KMS-11 (cell line): ENCODE measurements at regions not wholly inside any gene's neighbourhood (a gene's known extent, or its start where the extent isn't known, plus 50 kb on each side); places are given as distances from the start of the nearest gene placed in this dataset.

ENCODE experiments used
- H2AFZ ChIP-seq: fragments of 200-600 bp; sonication (generic); 2 replicates; pipeline ENCODE4 v1.6.1; 2016; ENCODE audit warnings: antibody characterized with exemption, mixed run types, low read depth
- H3K27ac ChIP-seq: fragments of 200-600 bp; sonication (generic); 2 replicates; pipeline ENCODE4 v1.6.1; 2016; ENCODE audit warnings: mild to moderate bottlenecking, mixed run types
- H3K27me3 ChIP-seq: fragments of 200-600 bp; sonication (generic); 2 replicates; pipeline ENCODE4 v1.6.1; 2017; ENCODE audit warnings: mild to moderate bottlenecking, low read depth, mixed run types, moderate library complexity; ENCODE audit not compliant: insufficient read depth
- H3K36me3 ChIP-seq: fragments of 200-600 bp; sonication (generic); 2 replicates; pipeline ENCODE4 v1.6.1; 2017; ENCODE audit warnings: mild to moderate bottlenecking, mixed run types; ENCODE audit not compliant: insufficient read depth
- H3K4me1 ChIP-seq: fragments of 200-600 bp; sonication (generic); 2 replicates; pipeline ENCODE4 v1.6.1; 2016; ENCODE audit warnings: mild to moderate bottlenecking, low read depth, mixed run types; ENCODE audit not compliant: poor library complexity, severe bottlenecking
- H3K4me2 ChIP-seq: fragments of 200-600 bp; sonication (generic); 2 replicates; pipeline ENCODE4 v1.7.0; 2016; ENCODE audit warnings: mild to moderate bottlenecking, mixed run types
- H3K4me3 ChIP-seq: fragments of 200-600 bp; sonication (generic); IDR thresholded peaks from 2 replicates; pipeline ENCODE4 v1.6.1; 2017; ENCODE audit warnings: low read depth, low read length, mixed read lengths; ENCODE audit not compliant: insufficient read depth
- H3K79me2 ChIP-seq: fragments of 200-600 bp; sonication (generic); 2 replicates; pipeline ENCODE4 v1.6.1; 2016; ENCODE audit warnings: low read depth, mixed run types; ENCODE audit not compliant: insufficient read depth
- H3K9ac ChIP-seq: fragments of 200-600 bp; sonication (generic); 2 replicates; pipeline ENCODE4 v1.6.1; 2016; ENCODE audit warnings: mild to moderate bottlenecking, mixed run types
- H4K20me1 ChIP-seq: fragments of 200-600 bp; sonication (generic); 2 replicates; pipeline ENCODE4 v1.6.1; 2016; ENCODE audit warnings: mild to moderate bottlenecking, mixed run types; ENCODE audit not compliant: insufficient read depth
- TF ChIP-seq, protein P1 (sequence below): fragments of 200-600 bp; sonication (generic); conservative IDR thresholded peaks from 2 replicates; pipeline ENCODE4 v1.6.1; 2017; ENCODE audit warnings: low read depth, mild to moderate bottlenecking, antibody characterized with exemption, low read length, moderate library complexity, mixed read lengths

DNA sequence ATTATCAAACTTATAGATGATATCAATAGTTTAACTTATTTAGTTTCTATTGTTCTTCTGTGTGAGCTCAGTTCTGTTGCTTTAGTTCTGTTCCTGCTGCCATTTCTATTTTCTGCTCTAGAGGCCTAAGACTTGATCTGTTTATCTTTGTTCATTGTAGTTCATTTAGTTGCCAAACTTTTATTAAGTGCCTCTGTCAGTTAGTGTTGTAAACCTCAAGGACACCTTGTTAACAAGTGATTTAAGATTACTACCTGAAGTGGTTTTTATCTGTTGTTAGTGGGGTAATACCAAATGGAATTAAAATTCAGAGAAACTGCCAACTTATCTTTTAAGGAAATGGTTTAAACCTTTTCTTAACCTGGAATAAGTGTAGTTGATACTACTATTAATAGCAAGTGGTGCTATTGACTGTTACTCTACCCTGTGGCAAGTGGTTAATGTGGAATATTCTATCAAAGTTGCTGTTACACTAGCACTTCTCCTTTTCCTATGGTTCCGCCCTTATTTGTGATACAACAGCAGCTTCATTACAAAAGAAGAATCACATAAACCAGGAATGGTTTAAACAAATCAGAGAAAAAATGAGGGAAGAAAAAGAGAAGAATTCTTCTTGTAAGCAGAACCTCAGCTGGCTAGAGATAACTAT is 500.6 kb upstream of the GOLIM4 start:
- Histone ChIP-seq H3K36me3 (no peaks in the 10 kb centered on the region), H2AFZ (no peak overlapping the region), H3K4me2 (no peak overlapping the region), H4K20me1 (no peaks in the 10 kb centered on the region), H3K79me2 (no peaks in the 10 kb centered on the region), H3K27me3 (no peaks in the 10 kb centered on the region), H3K4me1 (no peaks in the 10 kb centered on the region), H3K4me3 (no peak overlapping the region), H3K9ac (no peak overlapping the region), H3K27ac (no peak overlapping the region)
- TF ChIP-seq, protein P1, sequence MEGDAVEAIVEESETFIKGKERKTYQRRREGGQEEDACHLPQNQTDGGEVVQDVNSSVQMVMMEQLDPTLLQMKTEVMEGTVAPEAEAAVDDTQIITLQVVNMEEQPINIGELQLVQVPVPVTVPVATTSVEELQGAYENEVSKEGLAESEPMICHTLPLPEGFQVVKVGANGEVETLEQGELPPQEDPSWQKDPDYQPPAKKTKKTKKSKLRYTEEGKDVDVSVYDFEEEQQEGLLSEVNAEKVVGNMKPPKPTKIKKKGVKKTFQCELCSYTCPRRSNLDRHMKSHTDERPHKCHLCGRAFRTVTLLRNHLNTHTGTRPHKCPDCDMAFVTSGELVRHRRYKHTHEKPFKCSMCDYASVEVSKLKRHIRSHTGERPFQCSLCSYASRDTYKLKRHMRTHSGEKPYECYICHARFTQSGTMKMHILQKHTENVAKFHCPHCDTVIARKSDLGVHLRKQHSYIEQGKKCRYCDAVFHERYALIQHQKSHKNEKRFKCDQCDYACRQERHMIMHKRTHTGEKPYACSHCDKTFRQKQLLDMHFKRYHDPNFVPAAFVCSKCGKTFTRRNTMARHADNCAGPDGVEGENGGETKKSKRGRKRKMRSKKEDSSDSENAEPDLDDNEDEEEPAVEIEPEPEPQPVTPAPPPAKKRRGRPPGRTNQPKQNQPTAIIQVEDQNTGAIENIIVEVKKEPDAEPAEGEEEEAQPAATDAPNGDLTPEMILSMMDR, result no peak

DNA sequence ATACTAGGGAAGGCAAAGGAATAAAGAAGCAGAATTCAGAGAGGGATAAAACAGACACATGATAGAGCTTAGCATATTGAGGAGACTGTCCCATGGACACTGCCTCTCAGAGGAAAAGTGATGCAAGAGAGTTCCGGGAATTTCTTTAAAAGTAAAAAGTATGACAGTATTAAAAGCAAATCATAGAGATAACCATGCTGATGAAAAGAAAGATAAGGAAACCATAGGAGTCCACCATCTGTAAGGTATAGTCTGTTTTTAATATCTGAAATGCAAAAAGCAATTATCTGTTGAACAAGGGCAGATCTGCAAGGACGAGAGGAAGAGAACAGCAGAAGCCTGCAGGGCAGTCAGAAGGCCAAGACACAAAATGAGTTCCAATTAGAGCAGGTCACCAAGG is 495.9 kb upstream of the GOLIM4 start:
- no peaks in the 10 kb centered on the region for H3K36me3 ChIP-seq
- H3K27ac ChIP-seq, result no peak overlapping the region
- H3K4me1 ChIP-seq, result no peaks in the 10 kb centered on the region
- no peak overlapping the region for H3K4me3 ChIP-seq
- no peaks in the 10 kb centered on the region for H4K20me1 ChIP-seq
- no peak overlapping the region for H3K9ac ChIP-seq
- no peak overlapping the region for H3K4me2 ChIP-seq
- TF ChIP-seq, protein P1, result no peak
- no peaks in the 10 kb centered on the region for H3K27me3 ChIP-seq
- no peaks in the 10 kb centered on the region for H3K79me2 ChIP-seq
- H2AFZ ChIP-seq, result no peak overlapping the region

DNA sequence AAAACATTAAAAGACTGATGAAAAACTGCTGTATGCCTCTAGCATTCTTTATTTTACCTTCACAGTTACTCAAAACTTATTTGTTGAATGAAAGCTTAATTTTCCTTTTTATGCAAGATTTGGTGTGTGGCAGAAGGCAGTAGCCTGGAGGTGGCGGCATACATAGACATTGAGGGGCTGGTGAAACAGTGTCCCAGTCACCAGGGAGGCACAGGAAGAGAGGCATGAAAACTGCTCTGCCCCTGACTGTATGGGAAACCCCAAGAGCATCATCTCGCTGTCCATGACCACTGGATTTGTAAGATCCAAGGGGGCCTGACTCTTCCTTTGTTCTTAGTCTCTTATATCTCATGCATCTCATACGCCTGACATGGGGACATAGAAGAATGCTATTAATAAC is 493.7 kb upstream of the GOLIM4 start:
- Histone ChIP-seq H2AFZ (no peak overlapping the region), H3K27ac (no peak overlapping the region)
- TF ChIP-seq, protein P1, result no peak

DNA sequence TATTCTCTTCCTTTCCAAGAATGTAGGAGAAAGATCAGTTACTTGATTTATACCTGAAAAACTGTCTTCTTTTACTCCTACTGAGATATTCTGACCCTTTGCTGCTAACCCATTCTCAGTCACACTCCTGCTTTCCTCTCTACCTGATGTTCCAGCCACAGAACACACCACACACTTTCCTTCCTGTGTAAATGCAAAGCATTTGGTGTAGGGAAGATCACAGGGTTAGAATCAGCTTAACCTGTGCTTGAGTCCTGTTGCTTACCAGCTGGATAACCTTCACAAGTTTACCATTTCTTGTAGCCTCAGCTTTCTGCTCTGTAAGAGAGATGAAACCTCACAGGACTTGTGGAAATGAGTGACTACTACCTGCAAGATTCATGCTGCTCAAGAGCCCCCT is 489.8 kb upstream of the GOLIM4 start:
- Histone ChIP-seq H3K4me1 (no peaks in the 10 kb centered on the region), H3K79me2 (no peaks in the 10 kb centered on the region), H3K4me3 (no peak overlapping the region), H3K36me3 (no peaks in the 10 kb centered on the region), H3K27ac (no peak overlapping the region), H3K27me3 (no peaks in the 10 kb centered on the region), H4K20me1 (no peaks in the 10 kb centered on the region), H2AFZ (no peak overlapping the region), H3K4me2 (no peak overlapping the region), H3K9ac (no peak overlapping the region)
- TF ChIP-seq, protein P1, result no peak

More for the DNA sequence above, 493.7 kb upstream of the GOLIM4 start:
- Histone ChIP-seq H3K4me1 (no peaks in the 10 kb centered on the region), H4K20me1 (no peaks in the 10 kb centered on the region), H3K27me3 (no peaks in the 10 kb centered on the region), H3K4me2 (no peak overlapping the region), H3K36me3 (no peaks in the 10 kb centered on the region), H3K79me2 (no peaks in the 10 kb centered on the region), H3K9ac (no peak overlapping the region), H3K4me3 (no peak overlapping the region)
